ENCODE measurements at regions not wholly inside any gene's neighbourhood (a gene's known extent, or its start where the extent isn't known, plus 50 kb on each side); places are given as distances from the start of the nearest gene placed in this dataset.

DNA sequence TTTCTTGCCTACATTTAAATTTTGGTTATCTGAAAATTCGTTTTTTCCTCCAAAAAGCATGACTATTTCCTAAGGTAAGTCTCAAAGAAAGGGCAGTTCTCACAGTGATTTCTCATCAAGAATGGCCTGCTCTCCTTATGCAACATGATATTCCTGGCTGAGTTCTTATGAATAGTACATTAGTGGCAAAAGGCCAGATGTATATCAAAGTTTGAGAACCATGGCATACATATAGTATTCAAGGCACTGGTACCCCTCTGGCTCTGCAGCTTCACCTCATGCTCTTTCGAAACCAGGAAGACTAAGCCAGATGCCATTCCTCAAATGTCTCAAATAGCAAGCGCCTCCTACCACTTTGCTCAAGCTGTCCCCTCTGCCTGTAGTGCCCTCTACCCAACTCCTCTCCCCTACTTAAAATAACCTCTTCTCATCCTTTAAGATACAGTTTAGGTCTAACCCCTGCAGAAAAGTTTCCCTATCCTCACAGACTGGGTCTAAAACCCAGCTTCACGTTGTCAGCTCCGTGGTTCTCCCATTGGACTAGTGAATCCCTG is 280.3 kb downstream of the HACE1 start:
- TF ChIP-seq NR2C1 (IDR thresholded peaks at IDR 0.05): no peak
- TF ChIP-seq, protein P1, sequence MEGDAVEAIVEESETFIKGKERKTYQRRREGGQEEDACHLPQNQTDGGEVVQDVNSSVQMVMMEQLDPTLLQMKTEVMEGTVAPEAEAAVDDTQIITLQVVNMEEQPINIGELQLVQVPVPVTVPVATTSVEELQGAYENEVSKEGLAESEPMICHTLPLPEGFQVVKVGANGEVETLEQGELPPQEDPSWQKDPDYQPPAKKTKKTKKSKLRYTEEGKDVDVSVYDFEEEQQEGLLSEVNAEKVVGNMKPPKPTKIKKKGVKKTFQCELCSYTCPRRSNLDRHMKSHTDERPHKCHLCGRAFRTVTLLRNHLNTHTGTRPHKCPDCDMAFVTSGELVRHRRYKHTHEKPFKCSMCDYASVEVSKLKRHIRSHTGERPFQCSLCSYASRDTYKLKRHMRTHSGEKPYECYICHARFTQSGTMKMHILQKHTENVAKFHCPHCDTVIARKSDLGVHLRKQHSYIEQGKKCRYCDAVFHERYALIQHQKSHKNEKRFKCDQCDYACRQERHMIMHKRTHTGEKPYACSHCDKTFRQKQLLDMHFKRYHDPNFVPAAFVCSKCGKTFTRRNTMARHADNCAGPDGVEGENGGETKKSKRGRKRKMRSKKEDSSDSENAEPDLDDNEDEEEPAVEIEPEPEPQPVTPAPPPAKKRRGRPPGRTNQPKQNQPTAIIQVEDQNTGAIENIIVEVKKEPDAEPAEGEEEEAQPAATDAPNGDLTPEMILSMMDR (IDR thresholded peaks at IDR 0.05 in 2 of 3, conservative IDR thresholded peaks at IDR 0.05 in 1 of 3; ENCODE audit: control insufficient read depth in 2 of 3, extremely low read depth in 1 of 3, insufficient read depth in 1 of 3, low read depth in 3 of 3, low read length in 3 of 3): no peak
- TF ChIP-seq POLR2AphosphoS2 (IDR thresholded peaks at IDR 0.05; ENCODE audit: low read depth, low read length): no peak
- TF ChIP-seq, protein P2, sequence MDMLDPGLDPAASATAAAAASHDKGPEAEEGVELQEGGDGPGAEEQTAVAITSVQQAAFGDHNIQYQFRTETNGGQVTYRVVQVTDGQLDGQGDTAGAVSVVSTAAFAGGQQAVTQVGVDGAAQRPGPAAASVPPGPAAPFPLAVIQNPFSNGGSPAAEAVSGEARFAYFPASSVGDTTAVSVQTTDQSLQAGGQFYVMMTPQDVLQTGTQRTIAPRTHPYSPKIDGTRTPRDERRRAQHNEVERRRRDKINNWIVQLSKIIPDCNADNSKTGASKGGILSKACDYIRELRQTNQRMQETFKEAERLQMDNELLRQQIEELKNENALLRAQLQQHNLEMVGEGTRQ (IDR thresholded peaks at IDR 0.05; ENCODE audit: borderline replicate concordance, low read depth, low read length): no peak
- TF ChIP-seq NR2F1 (conservative IDR thresholded peaks at IDR 0.05): no peak
- TF ChIP-seq RAD21 (IDR thresholded peaks at IDR 0.05; ENCODE audit: insufficient read depth, low read depth, low read length): no peak
- no peak for TF ChIP-seq HDAC2 (IDR thresholded peaks at IDR 0.05)
- TF ChIP-seq SUZ12 (IDR thresholded peaks at IDR 0.05; ENCODE audit: unreplicated experiment): no peak
- TF ChIP-seq, protein P3, sequence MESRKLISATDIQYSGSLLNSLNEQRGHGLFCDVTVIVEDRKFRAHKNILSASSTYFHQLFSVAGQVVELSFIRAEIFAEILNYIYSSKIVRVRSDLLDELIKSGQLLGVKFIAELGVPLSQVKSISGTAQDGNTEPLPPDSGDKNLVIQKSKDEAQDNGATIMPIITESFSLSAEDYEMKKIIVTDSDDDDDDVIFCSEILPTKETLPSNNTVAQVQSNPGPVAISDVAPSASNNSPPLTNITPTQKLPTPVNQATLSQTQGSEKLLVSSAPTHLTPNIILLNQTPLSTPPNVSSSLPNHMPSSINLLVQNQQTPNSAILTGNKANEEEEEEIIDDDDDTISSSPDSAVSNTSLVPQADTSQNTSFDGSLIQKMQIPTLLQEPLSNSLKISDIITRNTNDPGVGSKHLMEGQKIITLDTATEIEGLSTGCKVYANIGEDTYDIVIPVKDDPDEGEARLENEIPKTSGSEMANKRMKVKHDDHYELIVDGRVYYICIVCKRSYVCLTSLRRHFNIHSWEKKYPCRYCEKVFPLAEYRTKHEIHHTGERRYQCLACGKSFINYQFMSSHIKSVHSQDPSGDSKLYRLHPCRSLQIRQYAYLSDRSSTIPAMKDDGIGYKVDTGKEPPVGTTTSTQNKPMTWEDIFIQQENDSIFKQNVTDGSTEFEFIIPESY (IDR thresholded peaks at IDR 0.05): no peak
- no peak for TF ChIP-seq ESRRA (IDR thresholded peaks at IDR 0.05; ENCODE audit: low read length)
- TF ChIP-seq MYC (IDR thresholded peaks at IDR 0.05; ENCODE audit: insufficient read depth, insufficient read length, insufficient replicate concordance, low read length, severe bottlenecking): no peak
